HL-60/S4 treated with retinoic acid at 250 ng/mL for 4 days and 3 days (cell line): ENCODE measurements at regions not wholly inside any gene's neighbourhood (a gene's known extent, or its start where the extent isn't known, plus 50 kb on each side); places are given as distances from the start of the nearest gene placed in this dataset.
"Not testable (repeated sequence)": the region's sequence is repeated elsewhere in the genome, so short reads cannot be mapped to it uniquely, and the experiment has no call there.

ENCODE experiments used
- in situ Hi-C: fragments of 300-500 bp; cut with MboI; formaldehyde crosslinking; loops from 2 replicates; pipeline ENCODE4 v1.7.0; 2022; ENCODE audit warnings: low sequenced_read_pairs

- in situ Hi-C loops: no loop called here
Measured at GRCh38 chr1:55311979-55312378, 96.8 kb upstream of the USP24 start.

- in situ Hi-C loops: no loop called here
Measured at GRCh38 chr1:55311057-55311641, 96.0 kb upstream of the USP24 start.

GRCh38 chr1:55310505-55310971, 95.4 kb upstream of the USP24 start:
- in situ Hi-C loops: no loop called here

- in situ Hi-C loops: no loop called here
Measured at GRCh38 chr1:55309786-55310504, 94.8 kb upstream of the USP24 start.

GRCh38 chr1:55309053-55309452, 93.9 kb upstream of the USP24 start:
- in situ Hi-C loops: no loop called here

- in situ Hi-C loops: no loop called here
Measured at GRCh38 chr1:55305735-55306134, 90.6 kb upstream of the USP24 start.

- in situ Hi-C loops: no loop called here
Measured at GRCh38 chr1:55304229-55304740, 89.1 kb upstream of the USP24 start.

GRCh38 chr1:55302972-55303371, 87.8 kb upstream of the USP24 start:
- in situ Hi-C loops: no loop called here

GRCh38 chr1:55301912-55302311, 86.7 kb upstream of the USP24 start:
- in situ Hi-C loops: no loop called here

- in situ Hi-C loops: no loop called here
Measured at GRCh38 chr1:55300975-55301374, 85.8 kb upstream of the USP24 start.

- in situ Hi-C loops: no loop called here
Measured at GRCh38 chr1:55298167-55298894, 83.2 kb upstream of the USP24 start.

GRCh38 chr1:55296247-55296646, 81.1 kb upstream of the USP24 start:
- in situ Hi-C loops: not testable (repeated sequence)

GRCh38 chr1:55289614-55290013, 74.5 kb upstream of the USP24 start:
- in situ Hi-C loops: no loop called here

GRCh38 chr1:55289042-55289441, 73.9 kb upstream of the USP24 start:
- in situ Hi-C loops: no loop called here

- in situ Hi-C loops: no loop called here
Measured at GRCh38 chr1:55288245-55288644, 73.1 kb upstream of the USP24 start.

GRCh38 chr1:55287723-55288122, 72.6 kb upstream of the USP24 start:
- in situ Hi-C loops: no loop called here

GRCh38 chr1:55286856-55287602, 71.9 kb upstream of the USP24 start:
- in situ Hi-C loops: no loop called here

GRCh38 chr1:55285834-55286233, 70.7 kb upstream of the USP24 start:
- in situ Hi-C loops: no loop called here

GRCh38 chr1:55284856-55285255, 69.7 kb upstream of the USP24 start:
- in situ Hi-C loops: no loop called here

- in situ Hi-C loops: no loop called here
Measured at GRCh38 chr1:55282058-55282457, 66.9 kb upstream of the USP24 start.

- in situ Hi-C loops: no loop called here
Measured at GRCh38 chr1:55280731-55281130, 65.6 kb upstream of the USP24 start.
